ENCODE measurements at regions not wholly inside any gene's neighbourhood (a gene's known extent, or its start where the extent isn't known, plus 50 kb on each side); places are given as distances from the start of the nearest gene placed in this dataset.

GRCh38 chr13:75217949-75218348, 264.0 kb downstream of the TBC1D4 start:
- Histone ChIP-seq H3K4me1 (ENCODE audit: insufficient read depth, low read length) (peaks cover 7% of the 10 kb centered on the region), H3K4me3 (ENCODE audit: low read length) (no peak overlapping the region), H3K36me3 (ENCODE audit: insufficient read depth, low read length) (no peaks in the 10 kb centered on the region), H3K27me3 (ENCODE audit: control insufficient read depth in 1 of 2, insufficient read depth in 2 of 2, low read length in 2 of 2) (peaks cover 0 to 22% of the 10 kb centered on the region in 2 experiments), H3K9me3 (ENCODE audit: control insufficient read depth in 1 of 2, insufficient read depth in 1 of 2, low read length in 2 of 2) (no peaks in the 10 kb centered on the region), H3K27ac (ENCODE audit: low read depth in 1 of 2, low read length in 2 of 2) (no peak overlapping the region)
- H3K27ac Mint-ChIP-seq, result no peak overlapping the region
- ATAC-seq (ENCODE audit: poor library complexity) (no peak), DNase-seq (no peak)
- no peak for TF ChIP-seq CTCF (IDR thresholded peaks at IDR 0.05)
- no peaks in the 10 kb centered on the region for H3K36me3 Mint-ChIP-seq (ENCODE audit: low read depth)
- peaks cover 8% of the 10 kb centered on the region for H3K4me1 Mint-ChIP-seq (ENCODE audit: low read depth)
- no peak overlapping the region for H3K4me3 Mint-ChIP-seq
- H3K9me3 Mint-ChIP-seq, result no peaks in the 10 kb centered on the region
- CTCF ChIA-PET, result no interaction called here
- intact Hi-C loops (cut with DNase I, micrococcal nuclease), result loop anchor here (2.0 to 5.0 kb wide), 4 partner anchors 1381 to 1989 kb away; no protein-coding TSS in a partner anchor
- POLR2A ChIA-PET, result no interaction called here
- H3K27me3 Mint-ChIP-seq, result peaks cover 52% of the 10 kb centered on the region

GRCh38 chr13:75216038-75216437, 265.9 kb downstream of the TBC1D4 start:
- POLR2A ChIA-PET, result interaction anchor here (0.6 kb wide), 1 partner anchor 11 kb away, joined by 3 read pairs; no protein-coding TSS in a partner anchor
- H3K4me3 ChIP-seq (ENCODE audit: low read length), result no peak overlapping the region
- CTCF ChIA-PET, result no interaction called here
- H3K27ac Mint-ChIP-seq, result no peak overlapping the region
- H3K36me3 ChIP-seq (ENCODE audit: insufficient read depth, low read length), result no peaks in the 10 kb centered on the region
- no peaks in the 10 kb centered on the region for H3K36me3 Mint-ChIP-seq (ENCODE audit: low read depth)
- no peak for DNase-seq
- H3K4me3 Mint-ChIP-seq, result no peak overlapping the region
- H3K27me3 ChIP-seq (ENCODE audit: control insufficient read depth in 1 of 2, insufficient read depth in 2 of 2, low read length in 2 of 2), result peaks cover 0 to 22% of the 10 kb centered on the region in 2 experiments
- TF ChIP-seq CTCF (IDR thresholded peaks at IDR 0.05), result no peak
- H3K4me1 Mint-ChIP-seq (ENCODE audit: low read depth), result peaks cover 8% of the 10 kb centered on the region
- H3K27ac ChIP-seq (ENCODE audit: low read depth in 1 of 2, low read length in 2 of 2), result no peak overlapping the region
- intact Hi-C loops (cut with DNase I, micrococcal nuclease), result loop anchor here (5.0 kb wide), 3 partner anchors 1379 to 1509 kb away; no protein-coding TSS in a partner anchor
- no peaks in the 10 kb centered on the region for H3K9me3 Mint-ChIP-seq
- peaks cover 51% of the 10 kb centered on the region for H3K27me3 Mint-ChIP-seq
- peaks cover 7% of the 10 kb centered on the region for H3K4me1 ChIP-seq (ENCODE audit: insufficient read depth, low read length)
- no peak for ATAC-seq (ENCODE audit: poor library complexity)
- no peaks in the 10 kb centered on the region for H3K9me3 ChIP-seq (ENCODE audit: control insufficient read depth in 1 of 2, insufficient read depth in 1 of 2, low read length in 2 of 2)

GRCh38 chr13:75214846-75215245, 267.1 kb downstream of the TBC1D4 start:
- H3K4me1 ChIP-seq (ENCODE audit: insufficient read depth, low read length), result peaks cover 5% of the 10 kb centered on the region
- TF ChIP-seq CTCF (IDR thresholded peaks at IDR 0.05), result no peak
- H3K9me3 ChIP-seq (ENCODE audit: control insufficient read depth in 1 of 2, insufficient read depth in 1 of 2, low read length in 2 of 2), result no peaks in the 10 kb centered on the region
- ATAC-seq (ENCODE audit: poor library complexity) (no peak), DNase-seq (no peak)
- peaks cover 7% of the 10 kb centered on the region for H3K4me1 Mint-ChIP-seq (ENCODE audit: low read depth)
- no peaks in the 10 kb centered on the region for H3K36me3 Mint-ChIP-seq (ENCODE audit: low read depth)
- no peak overlapping the region for H3K27ac Mint-ChIP-seq
- H3K27ac ChIP-seq (ENCODE audit: low read depth in 1 of 2, low read length in 2 of 2), result no peak overlapping the region
- H3K4me3 ChIP-seq (ENCODE audit: low read length), result no peak overlapping the region
- no peaks in the 10 kb centered on the region for H3K9me3 Mint-ChIP-seq
- ChIA-PET CTCF (no interaction called here), POLR2A (no interaction called here)
- H3K4me3 Mint-ChIP-seq, result no peak overlapping the region
- H3K27me3 Mint-ChIP-seq, result peaks cover 40% of the 10 kb centered on the region
- H3K27me3 ChIP-seq (ENCODE audit: control insufficient read depth in 1 of 2, insufficient read depth in 2 of 2, low read length in 2 of 2), result peaks cover 0 to 22% of the 10 kb centered on the region in 2 experiments
- no peaks in the 10 kb centered on the region for H3K36me3 ChIP-seq (ENCODE audit: insufficient read depth, low read length)
- intact Hi-C loops (cut with DNase I, micrococcal nuclease), result loop anchor here (5.0 kb wide), 3 partner anchors 1378 to 1508 kb away; no protein-coding TSS in a partner anchor
